Panc1 (cell line): ENCODE measurements at regions not wholly inside any gene's neighbourhood (a gene's known extent, or its start where the extent isn't known, plus 50 kb on each side); places are given as distances from the start of the nearest gene placed in this dataset.

ENCODE experiments used
- ATAC-seq: fragments of 200-7000 bp; cut with Tn5 transposase; 2 replicates; pipeline ENCODE4 v1.9.1; 2020; ENCODE audit warnings: mild to moderate bottlenecking, moderate library complexity
- BruUV-seq: library from RNA; stranded (reverse); fragments of 400-500 nt; replicated peaks from 2 replicates; lab custom pipeline; 2021; lab: Mats Ljungman, UMichigan
- CTCF ChIA-PET: fragments of 300-600 bp; sonication (Branson Sonifier 250); formaldehyde crosslinking; loops from one replicate; lab custom pipeline; 2022; ENCODE audit warnings: antibody characterized with exemption; lab: Charles Lee
- POLR2A ChIA-PET: fragments of 300-600 bp; sonication (Branson Sonifier 250); formaldehyde crosslinking; loops from one replicate; lab custom pipeline; 2022; ENCODE audit warnings: antibody characterized with exemption; lab: Charles Lee
- DNase-seq: peaks from one replicate; pipeline ENCODE4 v3.0.0-alpha.2; 2010; ENCODE audit warnings: low read depth, low spot score
- H3K27ac ChIP-seq: 2 replicates; pipeline ENCODE4 v1.5.1; 2011; ENCODE audit warnings: mild to moderate bottlenecking, low read length, inconsistent platforms
- H3K27me3 ChIP-seq: fragments of 200-500 bp; sonication (Bioruptor generic); 2 replicates; pipeline ENCODE4 v1.6.0; 2014; ENCODE audit warnings: low read length, inconsistent platforms; ENCODE audit not compliant: control insufficient read depth, insufficient read depth
- H3K36me3 ChIP-seq: fragments of 200-500 bp; sonication (Bioruptor generic); 2 replicates; pipeline ENCODE4 v1.5.1; 2014; ENCODE audit warnings: inconsistent platforms, mild to moderate bottlenecking, low read length, moderate library complexity; ENCODE audit not compliant: control insufficient read depth, insufficient read depth
- H3K4me1 ChIP-seq: 2 replicates; pipeline ENCODE4 v1.5.1; 2011; ENCODE audit warnings: inconsistent platforms, mild to moderate bottlenecking, low read length, moderate library complexity; ENCODE audit not compliant: control insufficient read depth, insufficient read depth
- H3K4me3 ChIP-seq, 2 experiments: 2 replicates each; pipeline ENCODE4 v1.5.1; 2011 to 2012; ENCODE audit warnings: low read depth in 2 of 2, low read length in 2 of 2, mild to moderate bottlenecking in 2 of 2, inconsistent platforms in 1 of 2, moderate library complexity in 1 of 2
- H3K9me3 ChIP-seq: fragments of 200-500 bp; sonication (Bioruptor generic); 2 replicates; pipeline ENCODE4 v1.5.1; 2014; ENCODE audit warnings: low read depth, mild to moderate bottlenecking, inconsistent platforms, low read length, moderate library complexity; ENCODE audit not compliant: control insufficient read depth, insufficient read depth
- POLR2AphosphoS5 ChIP-seq: IDR thresholded peaks from 2 replicates; pipeline ENCODE4 v1.6.1; 2012; ENCODE audit warnings: mild to moderate bottlenecking, low read depth, low read length, moderate library complexity
- REST ChIP-seq, 2 experiments: IDR thresholded peaks; 2 replicates each; pipeline ENCODE4 v1.6.1; 2011 to 2012; ENCODE audit warnings: low read depth in 2 of 2, control low read depth in 1 of 2, low read length in 1 of 2, mild to moderate bottlenecking in 1 of 2, moderate library complexity in 1 of 2; ENCODE audit not compliant: insufficient read depth in 1 of 2
- SIN3A ChIP-seq: IDR thresholded peaks from 2 replicates; pipeline ENCODE4 v1.6.1; 2012; ENCODE audit warnings: low read depth, mild to moderate bottlenecking, low read length, moderate library complexity, borderline replicate concordance; ENCODE audit not compliant: insufficient read depth
- TCF7L2 ChIP-seq: IDR thresholded peaks from 2 replicates; pipeline ENCODE4 v1.6.1; 2011; ENCODE audit warnings: mild to moderate bottlenecking, low read depth, low read length, inconsistent platforms
- in situ Hi-C: cut with HindIII; loops from 2 replicates; pipeline ENCODE4 v1.10.0; 2016; ENCODE audit warnings: low sequenced_read_pairs, low pct_unique_long_range_greater_than_20kb
- intact Hi-C: fragments of 100-400 bp; cut with micrococcal nuclease; formaldehyde crosslinking; loops from one replicate; pipeline ENCODE4 v1.10.0; 2022; ENCODE audit not compliant: unreplicated experiment
- TF ChIP-seq, protein P1 (sequence below): fragments of 450-650 bp; IDR thresholded peaks from 2 replicates; pipeline ENCODE4 v1.5.1; 2017; ENCODE audit warnings: mild to moderate bottlenecking

DNA sequence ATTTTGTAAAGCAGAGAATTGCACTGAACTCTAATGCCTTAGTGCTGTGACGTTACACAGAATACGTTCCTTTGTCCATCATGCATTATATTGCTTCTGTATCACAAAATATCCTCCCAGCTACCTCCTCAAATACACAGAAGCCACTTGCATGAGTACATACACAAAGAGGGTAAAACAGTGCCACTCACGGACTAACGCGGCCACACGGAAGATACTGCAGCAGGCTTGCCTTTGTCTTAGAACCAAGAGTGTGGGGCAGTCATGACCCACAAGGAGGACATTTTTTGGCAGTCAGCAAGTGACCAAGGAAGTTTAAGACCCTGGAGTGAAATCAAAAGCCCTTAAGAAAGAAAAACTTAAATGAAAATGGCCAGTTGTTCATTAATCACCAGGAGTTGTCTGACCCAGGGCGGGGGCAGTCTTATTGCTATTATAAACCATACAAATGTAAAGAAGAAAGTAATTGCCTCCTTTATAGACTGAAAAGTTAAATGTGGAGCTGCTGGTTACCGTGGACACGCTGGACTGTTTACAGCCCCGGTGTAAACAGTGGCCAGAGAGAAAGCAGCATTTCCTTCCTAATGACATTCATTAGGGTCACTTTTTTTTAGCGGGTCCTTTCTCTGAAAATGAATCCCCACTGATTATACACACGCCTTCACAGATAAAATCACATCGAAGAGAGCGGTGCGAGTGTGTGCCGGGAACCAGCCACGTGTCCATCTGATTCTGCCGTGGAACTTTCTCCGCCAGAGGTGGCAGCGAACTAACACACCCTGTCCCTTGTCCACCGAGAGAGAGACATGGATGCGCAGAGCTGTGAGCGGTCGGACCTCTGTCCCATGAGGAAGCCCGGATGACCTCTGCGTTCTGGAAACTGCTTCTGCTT, 66.8 kb downstream of the SOX1 start:
- ChIA-PET POLR2A (interaction anchor here (0.7 kb wide), 1 partner anchor 222 kb away, joined by 3 read pairs; no protein-coding TSS in a partner anchor), CTCF (no interaction called here)
- Histone ChIP-seq H3K4me3 (no peak overlapping the region), H3K36me3 (no peaks in the 10 kb centered on the region), H3K27ac (no peak overlapping the region), H3K4me1 (no peaks in the 10 kb centered on the region), H3K9me3 (no peaks in the 10 kb centered on the region), H3K27me3 (no peaks in the 10 kb centered on the region; the same call in 1 of the 2 replicates)
- no TSS peak for BruUV-seq
- intact Hi-C loops (no loop called here), in situ Hi-C loops (no loop called here)
- TF ChIP-seq REST (IDR thresholded peaks at IDR 0.05; ENCODE audit: insufficient read depth in 1 of 2, low read depth in 2 of 2, low read length in 1 of 2) (no peak), TCF7L2 (no peak), POLR2AphosphoS5 (no peak), SIN3A (no peak)
- TF ChIP-seq, protein P1, sequence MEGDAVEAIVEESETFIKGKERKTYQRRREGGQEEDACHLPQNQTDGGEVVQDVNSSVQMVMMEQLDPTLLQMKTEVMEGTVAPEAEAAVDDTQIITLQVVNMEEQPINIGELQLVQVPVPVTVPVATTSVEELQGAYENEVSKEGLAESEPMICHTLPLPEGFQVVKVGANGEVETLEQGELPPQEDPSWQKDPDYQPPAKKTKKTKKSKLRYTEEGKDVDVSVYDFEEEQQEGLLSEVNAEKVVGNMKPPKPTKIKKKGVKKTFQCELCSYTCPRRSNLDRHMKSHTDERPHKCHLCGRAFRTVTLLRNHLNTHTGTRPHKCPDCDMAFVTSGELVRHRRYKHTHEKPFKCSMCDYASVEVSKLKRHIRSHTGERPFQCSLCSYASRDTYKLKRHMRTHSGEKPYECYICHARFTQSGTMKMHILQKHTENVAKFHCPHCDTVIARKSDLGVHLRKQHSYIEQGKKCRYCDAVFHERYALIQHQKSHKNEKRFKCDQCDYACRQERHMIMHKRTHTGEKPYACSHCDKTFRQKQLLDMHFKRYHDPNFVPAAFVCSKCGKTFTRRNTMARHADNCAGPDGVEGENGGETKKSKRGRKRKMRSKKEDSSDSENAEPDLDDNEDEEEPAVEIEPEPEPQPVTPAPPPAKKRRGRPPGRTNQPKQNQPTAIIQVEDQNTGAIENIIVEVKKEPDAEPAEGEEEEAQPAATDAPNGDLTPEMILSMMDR, result no peak
- ATAC-seq, result no peak
- no peak for DNase-seq

DNA sequence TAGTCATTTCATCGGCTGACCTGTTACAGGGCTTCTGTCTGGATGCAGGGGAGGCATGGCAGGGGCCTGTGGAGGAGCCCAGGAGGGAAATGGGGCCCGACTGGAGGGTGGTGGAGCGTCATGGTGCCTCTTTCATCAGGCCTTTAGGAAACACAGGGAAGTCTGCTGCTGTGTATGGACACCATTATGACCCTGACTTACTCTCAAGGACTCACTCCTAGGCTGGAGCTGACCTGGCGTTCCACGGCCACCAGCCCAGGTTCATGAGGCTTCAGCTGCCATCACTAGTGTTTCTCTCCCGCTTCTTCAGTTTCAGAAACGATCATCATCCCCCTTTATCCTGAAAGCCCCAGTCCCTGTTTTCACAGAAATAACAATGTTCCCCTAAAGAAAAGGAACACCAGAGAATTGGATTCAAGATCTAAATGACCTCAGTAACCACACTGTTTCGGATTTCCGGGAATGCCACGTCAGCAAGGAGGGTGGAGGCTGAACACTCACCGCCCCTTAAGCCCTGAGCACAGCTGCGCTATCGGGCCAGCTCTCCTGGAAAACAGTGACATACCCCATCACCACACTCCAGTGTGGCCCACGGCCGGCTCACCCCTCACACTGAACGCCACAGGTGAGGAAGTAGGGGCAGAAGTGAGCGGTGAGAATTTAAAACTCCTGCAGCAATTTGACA, 67.6 kb downstream of the SOX1 start:
- Histone ChIP-seq H3K36me3 (no peaks in the 10 kb centered on the region), H3K27me3 (no peaks in the 10 kb centered on the region; the same call in 1 of the 2 replicates), H3K27ac (no peak overlapping the region), H3K9me3 (no peaks in the 10 kb centered on the region), H3K4me1 (no peaks in the 10 kb centered on the region), H3K4me3 (no peak overlapping the region)
- no peak for TF ChIP-seq SIN3A
- no peak for TF ChIP-seq TCF7L2
- no peak for TF ChIP-seq POLR2AphosphoS5
- TF ChIP-seq, protein P1, result no peak
- no peak for TF ChIP-seq REST (IDR thresholded peaks at IDR 0.05; ENCODE audit: insufficient read depth in 1 of 2, low read depth in 2 of 2, low read length in 1 of 2)
- DNase-seq, result no peak
- intact Hi-C loops (no loop called here), in situ Hi-C loops (no loop called here)
- no TSS peak for BruUV-seq
- ATAC-seq, result no peak
- ChIA-PET POLR2A (no interaction called here), CTCF (no interaction called here)
